Activated T-helper 17 cell treated with anti-CD3 and anti-CD28 coated beads, Interleukin-2, amount 50 U/mL, for 72 hours (primary cell): ENCODE measurements at regions not wholly inside any gene's neighbourhood (a gene's known extent, or its start where the extent isn't known, plus 50 kb on each side); places are given as distances from the start of the nearest gene placed in this dataset.

Experiments
- ATAC-seq: fragments of 150-1000 bp; cut with Tn5 transposase; replicated peaks from 2 replicates; pipeline ENCODE4 v1.10.0; 2021; ENCODE audit warnings: mild to moderate bottlenecking, moderate library complexity
- H3K27ac Mint-ChIP-seq: one replicate; pipeline ENCODE4 v1.8.0; 2022; ENCODE audit warnings: mixed read lengths
- H3K27me3 Mint-ChIP-seq: one replicate; pipeline ENCODE4 v1.8.0; 2022; ENCODE audit warnings: mixed read lengths
- H3K36me3 Mint-ChIP-seq: one replicate; pipeline ENCODE4 v1.8.0; 2022; ENCODE audit warnings: low read depth, mild to moderate bottlenecking, mixed read lengths
- H3K4me1 Mint-ChIP-seq: one replicate; pipeline ENCODE4 v1.8.0; 2022; ENCODE audit warnings: mixed read lengths
- H3K4me3 Mint-ChIP-seq: one replicate; pipeline ENCODE4 v1.8.0; 2022; ENCODE audit warnings: mild to moderate bottlenecking, mixed read lengths
- H3K9me3 Mint-ChIP-seq: one replicate; pipeline ENCODE4 v1.8.0; 2022; ENCODE audit warnings: mixed read lengths

GRCh38 chr4:16329797-16330134, 103.5 kb upstream of the TAPT1 start:
- ATAC-seq: no peak
- no peak overlapping the region for H3K27ac Mint-ChIP-seq

GRCh38 chr4:16329125-16329796, 103.0 kb upstream of the TAPT1 start:
- ATAC-seq: no peak
- H3K4me1 Mint-ChIP-seq: no peaks in the 10 kb centered on the region
- H3K9me3 Mint-ChIP-seq: no peaks in the 10 kb centered on the region
- no peak overlapping the region for H3K4me3 Mint-ChIP-seq
- H3K27me3 Mint-ChIP-seq: peaks cover 7% of the 10 kb centered on the region
- no peaks in the 10 kb centered on the region for H3K36me3 Mint-ChIP-seq
- H3K27ac Mint-ChIP-seq: no peak overlapping the region

More at GRCh38 chr4:16329797-16330134, 103.5 kb upstream of the TAPT1 start:
- Mint-ChIP-seq H3K9me3 (no peaks in the 10 kb centered on the region), H3K4me1 (no peaks in the 10 kb centered on the region), H3K36me3 (no peaks in the 10 kb centered on the region), H3K27me3 (peaks cover 9% of the 10 kb centered on the region), H3K4me3 (no peak overlapping the region)

GRCh38 chr4:16322183-16322582, 95.9 kb upstream of the TAPT1 start:
- H3K9me3 Mint-ChIP-seq: peaks cover 6% of the 10 kb centered on the region
- H3K27me3 Mint-ChIP-seq: peaks cover 15% of the 10 kb centered on the region
- no peak for ATAC-seq
- no peaks in the 10 kb centered on the region for H3K36me3 Mint-ChIP-seq
- H3K27ac Mint-ChIP-seq: no peak overlapping the region
- no peak overlapping the region for H3K4me3 Mint-ChIP-seq
- no peaks in the 10 kb centered on the region for H3K4me1 Mint-ChIP-seq

GRCh38 chr4:16315456-16315855, 89.2 kb upstream of the TAPT1 start:
- H3K27ac Mint-ChIP-seq: no peak overlapping the region
- no peak for ATAC-seq
- H3K36me3 Mint-ChIP-seq: no peaks in the 10 kb centered on the region
- H3K27me3 Mint-ChIP-seq: peaks cover 3% of the 10 kb centered on the region
- H3K9me3 Mint-ChIP-seq: no peaks in the 10 kb centered on the region
- H3K4me1 Mint-ChIP-seq: no peaks in the 10 kb centered on the region
- no peak overlapping the region for H3K4me3 Mint-ChIP-seq

GRCh38 chr4:16310606-16311005, 84.3 kb upstream of the TAPT1 start:
- H3K4me3 Mint-ChIP-seq: no peak overlapping the region
- no peak overlapping the region for H3K27ac Mint-ChIP-seq
- H3K4me1 Mint-ChIP-seq: no peaks in the 10 kb centered on the region
- ATAC-seq: no peak
- H3K27me3 Mint-ChIP-seq: peaks cover 3% of the 10 kb centered on the region
- no peaks in the 10 kb centered on the region for H3K9me3 Mint-ChIP-seq
- no peaks in the 10 kb centered on the region for H3K36me3 Mint-ChIP-seq

GRCh38 chr4:16302648-16303047, 76.4 kb upstream of the TAPT1 start:
- Mint-ChIP-seq H3K36me3 (no peaks in the 10 kb centered on the region), H3K27me3 (peaks cover under 1% of the 10 kb centered on the region), H3K4me3 (no peak overlapping the region), H3K4me1 (no peaks in the 10 kb centered on the region), H3K27ac (no peak overlapping the region), H3K9me3 (no peaks in the 10 kb centered on the region)
- ATAC-seq: no peak

GRCh38 chr4:16297003-16297402, 70.7 kb upstream of the TAPT1 start:
- ATAC-seq: no peak
- H3K36me3 Mint-ChIP-seq: no peaks in the 10 kb centered on the region
- H3K4me3 Mint-ChIP-seq: no peak overlapping the region
- peaks cover 6% of the 10 kb centered on the region for H3K27me3 Mint-ChIP-seq
- no peak overlapping the region for H3K27ac Mint-ChIP-seq
- no peaks in the 10 kb centered on the region for H3K9me3 Mint-ChIP-seq
- H3K4me1 Mint-ChIP-seq: no peaks in the 10 kb centered on the region

GRCh38 chr4:16294455-16294854, 68.2 kb upstream of the TAPT1 start:
- Mint-ChIP-seq H3K4me3 (no peak overlapping the region), H3K27ac (no peak overlapping the region), H3K4me1 (no peaks in the 10 kb centered on the region), H3K27me3 (peaks cover 10% of the 10 kb centered on the region), H3K9me3 (no peaks in the 10 kb centered on the region), H3K36me3 (no peaks in the 10 kb centered on the region)
- no peak for ATAC-seq

- no peak overlapping the region for H3K27ac Mint-ChIP-seq
- H3K4me1 Mint-ChIP-seq: no peaks in the 10 kb centered on the region
- peaks cover 16% of the 10 kb centered on the region for H3K27me3 Mint-ChIP-seq
- H3K36me3 Mint-ChIP-seq: no peaks in the 10 kb centered on the region
- no peak overlapping the region for H3K4me3 Mint-ChIP-seq
- no peak for ATAC-seq
- H3K9me3 Mint-ChIP-seq: no peaks in the 10 kb centered on the region
Measured at GRCh38 chr4:16293210-16293838, 67.1 kb upstream of the TAPT1 start.

- Mint-ChIP-seq H3K36me3 (no peaks in the 10 kb centered on the region), H3K4me3 (no peak overlapping the region), H3K4me1 (no peaks in the 10 kb centered on the region), H3K27ac (no peak overlapping the region), H3K9me3 (no peaks in the 10 kb centered on the region), H3K27me3 (peaks cover 19% of the 10 kb centered on the region)
- no peak for ATAC-seq
Measured at GRCh38 chr4:16292585-16292984, 66.3 kb upstream of the TAPT1 start.

GRCh38 chr4:16290681-16291420, 64.6 kb upstream of the TAPT1 start:
- H3K27ac Mint-ChIP-seq: no peak overlapping the region

GRCh38 chr4:16289897-16290554, 63.8 kb upstream of the TAPT1 start:
- Mint-ChIP-seq H3K27me3 (peaks cover 22% of the 10 kb centered on the region), H3K4me3 (no peak overlapping the region), H3K36me3 (no peaks in the 10 kb centered on the region), H3K9me3 (no peaks in the 10 kb centered on the region), H3K27ac (no peak overlapping the region), H3K4me1 (no peaks in the 10 kb centered on the region)
- ATAC-seq: no peak

More at GRCh38 chr4:16290681-16291420, 64.6 kb upstream of the TAPT1 start:
- H3K27me3 Mint-ChIP-seq: peaks cover 20% of the 10 kb centered on the region
- H3K36me3 Mint-ChIP-seq: no peaks in the 10 kb centered on the region
- no peaks in the 10 kb centered on the region for H3K9me3 Mint-ChIP-seq
- ATAC-seq: no peak
- H3K4me1 Mint-ChIP-seq: no peaks in the 10 kb centered on the region
- no peak overlapping the region for H3K4me3 Mint-ChIP-seq

- H3K27ac Mint-ChIP-seq: no peak overlapping the region
- H3K4me1 Mint-ChIP-seq: no peaks in the 10 kb centered on the region
- H3K9me3 Mint-ChIP-seq: peaks cover 6% of the 10 kb centered on the region
- ATAC-seq: no peak
- peaks cover 21% of the 10 kb centered on the region for H3K27me3 Mint-ChIP-seq
- no peaks in the 10 kb centered on the region for H3K36me3 Mint-ChIP-seq
- no peak overlapping the region for H3K4me3 Mint-ChIP-seq
Measured at GRCh38 chr4:16284050-16284449, 57.8 kb upstream of the TAPT1 start.

GRCh38 chr4:16278178-16278577, 51.9 kb upstream of the TAPT1 start:
- no peak for ATAC-seq
- no peaks in the 10 kb centered on the region for H3K4me1 Mint-ChIP-seq
- H3K4me3 Mint-ChIP-seq: no peak overlapping the region
- H3K27ac Mint-ChIP-seq: no peak overlapping the region
- H3K9me3 Mint-ChIP-seq: peaks cover 8% of the 10 kb centered on the region
- peaks cover 14% of the 10 kb centered on the region for H3K27me3 Mint-ChIP-seq
- no peaks in the 10 kb centered on the region for H3K36me3 Mint-ChIP-seq
